ENCODE measurements at regions not wholly inside any gene's neighbourhood (a gene's known extent, or its start where the extent isn't known, plus 50 kb on each side); places are given as distances from the start of the nearest gene placed in this dataset.

- no peaks in the 10 kb centered on the region for H3K4me1 ChIP-seq (ENCODE audit: control insufficient read depth in 1 of 2, insufficient read depth in 1 of 2, low read depth in 1 of 2, low read length in 1 of 2)
- H3K36me3 ChIP-seq, result no peaks in the 10 kb centered on the region
- H3K27ac ChIP-seq, result no peak overlapping the region
- no peaks in the 10 kb centered on the region for H3K27me3 ChIP-seq
- H3K9me3 ChIP-seq, result no peaks in the 10 kb centered on the region
- H3K4me3 ChIP-seq (ENCODE audit: low read depth in 1 of 2, low read length in 1 of 2), result no peak overlapping the region
- no peak for TF ChIP-seq CTCF (IDR thresholded peaks at IDR 0.05)
Observed at GRCh38 chr11:44451706-44452105, 113.8 kb upstream of the CD82 start.

- Histone ChIP-seq H3K36me3 (no peaks in the 10 kb centered on the region), H3K27me3 (no peaks in the 10 kb centered on the region), H3K9me3 (no peaks in the 10 kb centered on the region), H3K4me3 (ENCODE audit: low read depth in 1 of 2, low read length in 1 of 2) (no peak overlapping the region), H3K4me1 (ENCODE audit: control insufficient read depth in 1 of 2, insufficient read depth in 1 of 2, low read depth in 1 of 2, low read length in 1 of 2) (no peaks in the 10 kb centered on the region), H3K27ac (no peak overlapping the region)
- TF ChIP-seq CTCF (IDR thresholded peaks at IDR 0.05), result no peak
Observed at GRCh38 chr11:44452827-44453572, 112.5 kb upstream of the CD82 start.

- Histone ChIP-seq H3K36me3 (no peaks in the 10 kb centered on the region), H3K27me3 (no peaks in the 10 kb centered on the region), H3K4me1 (ENCODE audit: control insufficient read depth in 1 of 2, insufficient read depth in 1 of 2, low read depth in 1 of 2, low read length in 1 of 2) (no peaks in the 10 kb centered on the region), H3K27ac (no peak overlapping the region), H3K4me3 (ENCODE audit: low read depth in 1 of 2, low read length in 1 of 2) (no peak overlapping the region), H3K9me3 (no peaks in the 10 kb centered on the region)
- TF ChIP-seq CTCF (IDR thresholded peaks at IDR 0.05), result no peak
Observed at GRCh38 chr11:44453871-44454270, 111.6 kb upstream of the CD82 start.

- Histone ChIP-seq H3K9me3 (no peaks in the 10 kb centered on the region), H3K36me3 (no peaks in the 10 kb centered on the region), H3K27me3 (no peaks in the 10 kb centered on the region), H3K4me3 (ENCODE audit: low read depth in 1 of 2, low read length in 1 of 2) (no peak overlapping the region), H3K4me1 (ENCODE audit: control insufficient read depth in 1 of 2, insufficient read depth in 1 of 2, low read depth in 1 of 2, low read length in 1 of 2) (no peaks in the 10 kb centered on the region), H3K27ac (no peak overlapping the region)
- TF ChIP-seq CTCF (IDR thresholded peaks at IDR 0.05), result no peak
Observed at GRCh38 chr11:44454666-44455065, 110.8 kb upstream of the CD82 start.

GRCh38 chr11:44456544-44457300 lies 108.7 kb upstream of the CD82 start:
- TF ChIP-seq CTCF (IDR thresholded peaks at IDR 0.05), result no peak
- H3K4me3 ChIP-seq (ENCODE audit: low read depth in 1 of 2, low read length in 1 of 2), result no peak overlapping the region
- H3K9me3 ChIP-seq, result no peaks in the 10 kb centered on the region
- H3K4me1 ChIP-seq (ENCODE audit: control insufficient read depth in 1 of 2, insufficient read depth in 1 of 2, low read depth in 1 of 2, low read length in 1 of 2), result no peaks in the 10 kb centered on the region
- H3K27ac ChIP-seq, result no peak overlapping the region
- H3K36me3 ChIP-seq, result no peaks in the 10 kb centered on the region
- no peaks in the 10 kb centered on the region for H3K27me3 ChIP-seq

Data from neutrophil (primary cell).